ENCODE measurements at regions not wholly inside any gene's neighbourhood (a gene's known extent, or its start where the extent isn't known, plus 50 kb on each side); places are given as distances from the start of the nearest gene placed in this dataset.

- TF ChIP-seq CTCF (IDR thresholded peaks at IDR 0.05; ENCODE audit: low read depth, low read length), result no peak
- H3K4me3 ChIP-seq (ENCODE audit: low read depth, low read length), result no peak overlapping the region
Observed at GRCh38 chr2:144258154-144258553, 261.8 kb downstream of the ZEB2 start.

GRCh38 chr2:144256996-144257707, 262.8 kb downstream of the ZEB2 start:
- TF ChIP-seq CTCF (IDR thresholded peaks at IDR 0.05; ENCODE audit: low read depth, low read length), result no peak
- H3K4me3 ChIP-seq (ENCODE audit: low read depth, low read length), result no peak overlapping the region

- H3K4me3 ChIP-seq (ENCODE audit: low read depth, low read length), result no peak overlapping the region
- no peak for TF ChIP-seq CTCF (IDR thresholded peaks at IDR 0.05; ENCODE audit: low read depth, low read length)
Observed at GRCh38 chr2:144254342-144255235, 265.3 kb downstream of the ZEB2 start.

GRCh38 chr2:144253743-144254142, 266.2 kb downstream of the ZEB2 start:
- no peak for TF ChIP-seq CTCF (IDR thresholded peaks at IDR 0.05; ENCODE audit: low read depth, low read length)
- no peak overlapping the region for H3K4me3 ChIP-seq (ENCODE audit: low read depth, low read length)

- no peak for TF ChIP-seq CTCF (IDR thresholded peaks at IDR 0.05; ENCODE audit: low read depth, low read length)
- H3K4me3 ChIP-seq (ENCODE audit: low read depth, low read length), result no peak overlapping the region
Observed at GRCh38 chr2:144252694-144253093, 267.2 kb downstream of the ZEB2 start.

GRCh38 chr2:144249035-144249637, 270.8 kb downstream of the ZEB2 start:
- TF ChIP-seq CTCF (IDR thresholded peaks at IDR 0.05; ENCODE audit: low read depth, low read length), result no peak
- H3K4me3 ChIP-seq (ENCODE audit: low read depth, low read length), result no peak overlapping the region
